B cell (primary cell): ENCODE measurements at regions not wholly inside any gene's neighbourhood (a gene's known extent, or its start where the extent isn't known, plus 50 kb on each side); places are given as distances from the start of the nearest gene placed in this dataset.

Experiments used
- ATAC-seq: fragments of 200-7000 bp; cut with Tn5 transposase; one replicate; pipeline ENCODE4 v1.10.0; 2021; ENCODE audit warnings: low read depth, mild to moderate bottlenecking, moderate number of reproducible peaks, moderate library complexity
- CTCF ChIA-PET: fragments of 350-600 bp; sonication (Branson Sonifier 250); formaldehyde crosslinking; loops from one replicate; lab custom pipeline; 2021; ENCODE audit warnings: antibody characterized with exemption, inconsistent platforms; lab: Charles Lee
- POLR2A ChIA-PET: fragments of 350-600 bp; sonication (Branson Sonifier 250); formaldehyde crosslinking; loops from one replicate; lab custom pipeline; 2021; ENCODE audit warnings: antibody characterized with exemption; lab: Charles Lee
- DNase-seq: peaks from one replicate; pipeline ENCODE4 v3.0.0; 2013
- H2AFZ ChIP-seq: 2 replicates; pipeline ENCODE4 v1.6.1; 2012; ENCODE audit warnings: mild to moderate bottlenecking, low read depth, low read length; ENCODE audit not compliant: insufficient read depth, poor library complexity, severe bottlenecking
- H3K27ac ChIP-seq, 2 donors: 1 replicate in 1 of 2; 2 replicates in 1 of 2; pipeline ENCODE4 v1.5.1; 2012 to 2013; ENCODE audit warnings: low read length in 2 of 2, mild to moderate bottlenecking in 2 of 2, moderate library complexity in 1 of 2
- H3K27me3 ChIP-seq, 4 experiments: fragments of 200-600 bp in 1 of 4; sonication (generic) in 1 of 4; replicated peaks in 1 of 4; 1 replicate in 2 of 4; 2 replicates in 2 of 4; pipeline versions ENCODE4 v1.6.1 to v1.7.0; 2013 to 2016; ENCODE audit warnings: low read length in 3 of 4, mild to moderate bottlenecking in 2 of 4, mixed read lengths in 1 of 4, moderate library complexity in 1 of 4; ENCODE audit not compliant: insufficient read depth in 4 of 4, control insufficient read depth in 3 of 4; ENCODE audit errors: control extremely low read depth in 1 of 4
- H3K36me3 ChIP-seq, 2 experiments: replicated peaks in 1 of 2; 1 replicate in 1 of 2; 2 replicates in 1 of 2; pipeline versions ENCODE4 v1.6.1 to v1.7.1; 2013; ENCODE audit warnings: low read length in 1 of 2; ENCODE audit not compliant: insufficient read depth in 2 of 2, control insufficient read depth in 1 of 2; ENCODE audit errors: control extremely low read depth in 1 of 2, extremely low read depth in 1 of 2
- H3K4me1 ChIP-seq, 2 donors: fragments of 200-600 bp in 1 of 2; sonication (generic) in 1 of 2; 1 replicate in 1 of 2; 2 replicates in 1 of 2; pipeline versions ENCODE4 v1.5.1 to v1.6.1; 2013 to 2017; ENCODE audit warnings: low read length in 2 of 2; ENCODE audit not compliant: control insufficient read depth in 2 of 2, insufficient read depth in 2 of 2
- H3K4me2 ChIP-seq: replicated peaks from 2 replicates; pipeline ENCODE3; 2012; ENCODE audit warnings: mild to moderate bottlenecking, low read depth, low read length; ENCODE audit not compliant: poor library complexity, severe bottlenecking
- H3K4me3 ChIP-seq, 5 experiments: fragments of 200-600 bp in 1 of 5; sonication (generic) in 1 of 5; 1 replicate in 3 of 5; 2 replicates in 2 of 5; pipeline versions ENCODE4 v1.5.1 to v1.7.0; 2011 to 2016; ENCODE audit warnings: low read length in 4 of 5, mild to moderate bottlenecking in 4 of 5, low read depth in 2 of 5, control low read depth in 1 of 5, moderate library complexity in 1 of 5; ENCODE audit not compliant: insufficient read depth in 1 of 5; ENCODE audit errors: control extremely low read depth in 1 of 5, extremely low read depth in 1 of 5
- H3K79me2 ChIP-seq: fragments of 200-600 bp; sonication (generic); one replicate; pipeline ENCODE4 v1.6.0; 2016; ENCODE audit warnings: low read length; ENCODE audit not compliant: control insufficient read depth, insufficient read depth
- H3K9ac ChIP-seq: fragments of 200-600 bp; sonication (generic); 2 replicates; pipeline ENCODE4 v1.6.1; 2017; ENCODE audit warnings: mild to moderate bottlenecking, low read length, moderate library complexity
- H3K9me3 ChIP-seq, 3 donors: one replicate each; pipeline versions ENCODE4 v1.6.1 to v1.7.1; 2013; ENCODE audit warnings: low read length in 2 of 3; ENCODE audit not compliant: control insufficient read depth in 2 of 3, insufficient read depth in 1 of 3; ENCODE audit errors: control extremely low read depth in 1 of 3
- H4K20me1 ChIP-seq: 2 replicates; pipeline ENCODE4 v1.6.0; 2012; ENCODE audit warnings: mild to moderate bottlenecking, low read length; ENCODE audit not compliant: insufficient read depth, control insufficient read depth, poor library complexity, severe bottlenecking
- H3K27ac Mint-ChIP-seq: one replicate; pipeline ENCODE4 v1.8.0; 2021; ENCODE audit warnings: mixed read lengths
- H3K27me3 Mint-ChIP-seq: one replicate; pipeline ENCODE4 v1.8.0; 2021; ENCODE audit warnings: mixed read lengths
- H3K4me1 Mint-ChIP-seq: one replicate; pipeline ENCODE4 v1.8.0; 2021; ENCODE audit warnings: mixed read lengths
- H3K4me3 Mint-ChIP-seq: one replicate; pipeline ENCODE4 v1.8.0; 2021; ENCODE audit warnings: mixed read lengths
- H3K9me3 Mint-ChIP-seq: one replicate; pipeline ENCODE4 v1.8.0; 2022; ENCODE audit warnings: mixed read lengths; ENCODE audit not compliant: insufficient read depth
- CTCF ChIP-seq: fragments of 200-600 bp; IDR thresholded peaks from one replicate; pipeline ENCODE4 v1.8.0; 2022; ENCODE audit warnings: antibody characterized with exemption, mild to moderate bottlenecking
- EZH2 ChIP-seq: IDR thresholded peaks from 2 replicates; pipeline ENCODE4 v1.6.1; 2012; ENCODE audit warnings: borderline replicate concordance, low read depth, mild to moderate bottlenecking, moderate library complexity, low read length; ENCODE audit not compliant: insufficient read depth, poor library complexity, severe bottlenecking
- WGBS: methylation state at CpG from one replicate; pipeline ENCODE4 v1.1.5; 2013; ENCODE audit warnings: missing lambda C conversion rate; ENCODE audit not compliant: insufficient coverage; 5-methylcytosine and 5-hydroxymethylcytosine counted together
- intact Hi-C: fragments of 100-400 bp; cut with micrococcal nuclease; formaldehyde crosslinking; loops from one replicate; pipeline ENCODE4 v1.10.0; 2022

DNA sequence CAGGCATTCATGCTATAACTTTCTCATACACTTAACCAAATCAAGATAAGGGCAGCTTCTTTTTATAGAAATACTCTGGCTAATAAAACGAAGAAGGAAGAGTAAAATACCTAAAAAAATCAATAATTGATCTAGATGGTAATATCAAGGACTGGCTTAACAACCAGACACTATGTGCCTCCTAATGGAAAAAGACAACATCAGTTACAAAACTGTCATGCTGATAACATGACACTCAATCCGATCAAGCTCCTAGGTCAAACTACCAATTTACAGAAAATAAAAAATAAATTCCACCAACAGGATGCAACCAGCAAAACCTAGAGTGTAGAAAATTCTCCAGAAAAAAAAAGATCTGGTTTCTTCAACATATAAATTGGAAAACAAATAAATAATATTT, 634.6 kb downstream of the IGSF11 start:
- H3K27ac Mint-ChIP-seq: no peak overlapping the region
- intact Hi-C loops: no loop called here
- no peak overlapping the region for H3K27ac ChIP-seq
- no peaks in the 10 kb centered on the region for H3K4me1 Mint-ChIP-seq
- TF ChIP-seq CTCF (no peak), EZH2 (no peak)
- no peak overlapping the region for H3K9ac ChIP-seq
- ChIA-PET POLR2A (no interaction called here), CTCF (no interaction called here)
- WGBS: no CpG with 5 or more reads among the region's 2 CpGs
- no peak overlapping the region for H3K4me3 Mint-ChIP-seq
- no peaks in the 10 kb centered on the region for H4K20me1 ChIP-seq
- peaks cover 0 to 2% (median 0%) of the 10 kb centered on the region in 3 donors for H3K9me3 ChIP-seq
- no peak overlapping the region for H2AFZ ChIP-seq
- no peaks in the 10 kb centered on the region for H3K27me3 ChIP-seq
- ATAC-seq (no peak), DNase-seq (no peak)
- H3K4me1 ChIP-seq: no peaks in the 10 kb centered on the region
- H3K79me2 ChIP-seq: no peaks in the 10 kb centered on the region
- H3K4me3 ChIP-seq: no peak overlapping the region
- peaks cover 2% of the 10 kb centered on the region for H3K9me3 Mint-ChIP-seq
- no peak overlapping the region for H3K4me2 ChIP-seq
- no peaks in the 10 kb centered on the region for H3K36me3 ChIP-seq
- no peaks in the 10 kb centered on the region for H3K27me3 Mint-ChIP-seq

GRCh38 chr3:118400886-118401285, 633.8 kb downstream of the IGSF11 start:
- ATAC-seq (no peak), DNase-seq (no peak)
- H3K4me1 Mint-ChIP-seq: no peaks in the 10 kb centered on the region
- intact Hi-C loops: no loop called here
- POLR2A ChIA-PET: no interaction called here
- no peak for TF ChIP-seq EZH2
- TF ChIP-seq CTCF: no peak
- Histone ChIP-seq H3K79me2 (no peaks in the 10 kb centered on the region), H4K20me1 (no peaks in the 10 kb centered on the region), H2AFZ (no peak overlapping the region), H3K9me3 (peaks cover 0 to 2% (median 0%) of the 10 kb centered on the region in 3 donors), H3K4me2 (no peak overlapping the region), H3K9ac (no peak overlapping the region), H3K27ac (no peak overlapping the region), H3K36me3 (no peaks in the 10 kb centered on the region), H3K4me3 (no peak overlapping the region), H3K4me1 (no peaks in the 10 kb centered on the region), H3K27me3 (no peaks in the 10 kb centered on the region)
- no peak overlapping the region for H3K4me3 Mint-ChIP-seq
- no peak overlapping the region for H3K27ac Mint-ChIP-seq
- CTCF ChIA-PET: no interaction called here
- WGBS: no CpG with 5 or more reads among the region's 1 CpG
- H3K9me3 Mint-ChIP-seq: peaks cover 2% of the 10 kb centered on the region
- H3K27me3 Mint-ChIP-seq: no peaks in the 10 kb centered on the region
